ENCODE measurements at regions not wholly inside any gene's neighbourhood (a gene's known extent, or its start where the extent isn't known, plus 50 kb on each side); places are given as distances from the start of the nearest gene placed in this dataset.

- TF ChIP-seq, protein P1, sequence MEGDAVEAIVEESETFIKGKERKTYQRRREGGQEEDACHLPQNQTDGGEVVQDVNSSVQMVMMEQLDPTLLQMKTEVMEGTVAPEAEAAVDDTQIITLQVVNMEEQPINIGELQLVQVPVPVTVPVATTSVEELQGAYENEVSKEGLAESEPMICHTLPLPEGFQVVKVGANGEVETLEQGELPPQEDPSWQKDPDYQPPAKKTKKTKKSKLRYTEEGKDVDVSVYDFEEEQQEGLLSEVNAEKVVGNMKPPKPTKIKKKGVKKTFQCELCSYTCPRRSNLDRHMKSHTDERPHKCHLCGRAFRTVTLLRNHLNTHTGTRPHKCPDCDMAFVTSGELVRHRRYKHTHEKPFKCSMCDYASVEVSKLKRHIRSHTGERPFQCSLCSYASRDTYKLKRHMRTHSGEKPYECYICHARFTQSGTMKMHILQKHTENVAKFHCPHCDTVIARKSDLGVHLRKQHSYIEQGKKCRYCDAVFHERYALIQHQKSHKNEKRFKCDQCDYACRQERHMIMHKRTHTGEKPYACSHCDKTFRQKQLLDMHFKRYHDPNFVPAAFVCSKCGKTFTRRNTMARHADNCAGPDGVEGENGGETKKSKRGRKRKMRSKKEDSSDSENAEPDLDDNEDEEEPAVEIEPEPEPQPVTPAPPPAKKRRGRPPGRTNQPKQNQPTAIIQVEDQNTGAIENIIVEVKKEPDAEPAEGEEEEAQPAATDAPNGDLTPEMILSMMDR (IDR thresholded peaks at IDR 0.05; ENCODE audit: low read depth, low read length) = no peak
- no peak for TF ChIP-seq EZH2phosphoT487 (IDR thresholded peaks at IDR 0.05; ENCODE audit: low read depth)
Measured at GRCh38 chr18:34084635-34085034, 140.1 kb downstream of the NOL4 start.

All from OCI-LY3 (cell line).